ENCODE measurements at regions not wholly inside any gene's neighbourhood (a gene's known extent, or its start where the extent isn't known, plus 50 kb on each side); places are given as distances from the start of the nearest gene placed in this dataset.

GRCh38 chr1:99587008-99587407, 58.9 kb upstream of the PALMD start:
- no peak for DNase-seq

- no peak for DNase-seq
These were observed 56.7 kb upstream of the PALMD start for GRCh38 chr1:99589186-99589636.

GRCh38 chr1:99590578-99591209, 55.2 kb upstream of the PALMD start:
- no peak for DNase-seq

GRCh38 chr1:99591886-99592285, 54.0 kb upstream of the PALMD start:
- DNase-seq, result no peak

- DNase-seq, result no peak
These were observed 51.7 kb upstream of the PALMD start for GRCh38 chr1:99594205-99594604.

- DNase-seq, result no peak
These were observed 50.9 kb upstream of the PALMD start for GRCh38 chr1:99595041-99595440.

GRCh38 chr1:99595441-99595840, 50.5 kb upstream of the PALMD start:
- DNase-seq, result no peak
